ENCODE measurements at regions not wholly inside any gene's neighbourhood (a gene's known extent, or its start where the extent isn't known, plus 50 kb on each side); places are given as distances from the start of the nearest gene placed in this dataset.
"Not testable (repeated sequence)": the region's sequence is repeated elsewhere in the genome, so short reads cannot be mapped to it uniquely, and the experiment has no call there.

- no peaks in the 10 kb centered on the region for H3K36me3 ChIP-seq (replicated peaks in 1 of 2; ENCODE audit: control extremely low read depth in 1 of 2, control insufficient read depth in 1 of 2, extremely low read depth in 1 of 2, insufficient read depth in 2 of 2, low read length in 1 of 2)
- POLR2A ChIA-PET: no interaction called here
- Mint-ChIP-seq H3K4me3 (no peak overlapping the region), H3K4me1 (no peaks in the 10 kb centered on the region), H3K9me3 (ENCODE audit: insufficient read depth) (peaks cover 7% of the 10 kb centered on the region), H3K27ac (no peak overlapping the region), H3K27me3 (no peaks in the 10 kb centered on the region)
- no peak overlapping the region for H3K4me3 ChIP-seq (ENCODE audit: control extremely low read depth in 1 of 5, extremely low read depth in 1 of 5, insufficient read depth in 1 of 5, low read depth in 2 of 5, low read length in 4 of 5)
- DNase-seq (no peak), ATAC-seq (ENCODE audit: low read depth) (no peak)
- H3K4me2 ChIP-seq (replicated peaks; ENCODE audit: low read depth, low read length, poor library complexity, severe bottlenecking): no peak overlapping the region
- WGBS (ENCODE audit: insufficient coverage): 76% methylated on average over 6 of the region's 7 CpGs
- peaks cover 0 to 6% (median 0%) of the 10 kb centered on the region in 3 donors for H3K9me3 ChIP-seq (ENCODE audit: control extremely low read depth in 1 of 3, control insufficient read depth in 2 of 3, insufficient read depth in 1 of 3, low read length in 2 of 3)
- no peak for TF ChIP-seq EZH2 (IDR thresholded peaks at IDR 0.05; ENCODE audit: borderline replicate concordance, insufficient read depth, low read depth, low read length, poor library complexity, severe bottlenecking)
- no peak for TF ChIP-seq CTCF (IDR thresholded peaks at IDR 0.05)
- H3K4me1 ChIP-seq (ENCODE audit: control insufficient read depth in 2 of 2, insufficient read depth in 2 of 2, low read length in 2 of 2): no peaks in the 10 kb centered on the region
- H3K27ac ChIP-seq (ENCODE audit: low read length in 2 of 2): no peak overlapping the region
- no peaks in the 10 kb centered on the region for H3K27me3 ChIP-seq (replicated peaks in 1 of 4; ENCODE audit: control extremely low read depth in 1 of 4, control insufficient read depth in 3 of 4, insufficient read depth in 4 of 4, low read length in 3 of 4)
- no peak overlapping the region for H3K9ac ChIP-seq (ENCODE audit: low read length)
- no peaks in the 10 kb centered on the region for H4K20me1 ChIP-seq (ENCODE audit: control insufficient read depth, insufficient read depth, low read length, poor library complexity, severe bottlenecking)
- H3K79me2 ChIP-seq (ENCODE audit: control insufficient read depth, insufficient read depth, low read length): no peaks in the 10 kb centered on the region
- intact Hi-C loops (cut with micrococcal nuclease): no loop called here
- H2AFZ ChIP-seq (ENCODE audit: insufficient read depth, low read depth, low read length, poor library complexity, severe bottlenecking): no peak overlapping the region
- CTCF ChIA-PET: no interaction called here
Observed at GRCh38 chr12:58757422-58757821, 162.9 kb downstream of the LRIG3 start.

- H3K36me3 ChIP-seq (replicated peaks in 1 of 2; ENCODE audit: control extremely low read depth in 1 of 2, control insufficient read depth in 1 of 2, extremely low read depth in 1 of 2, insufficient read depth in 2 of 2, low read length in 1 of 2); H3K4me1 ChIP-seq (ENCODE audit: control insufficient read depth in 2 of 2, insufficient read depth in 2 of 2, low read length in 2 of 2); H3K9ac ChIP-seq (ENCODE audit: low read length); H2AFZ ChIP-seq (ENCODE audit: insufficient read depth, low read depth, low read length, poor library complexity, severe bottlenecking); H3K9me3 ChIP-seq (ENCODE audit: control extremely low read depth in 1 of 3, control insufficient read depth in 2 of 3, insufficient read depth in 1 of 3, low read length in 2 of 3); H3K27me3 ChIP-seq (replicated peaks in 1 of 4; ENCODE audit: control extremely low read depth in 1 of 4, control insufficient read depth in 3 of 4, insufficient read depth in 4 of 4, low read length in 3 of 4); H3K4me3 ChIP-seq (ENCODE audit: control extremely low read depth in 1 of 5, extremely low read depth in 1 of 5, insufficient read depth in 1 of 5, low read depth in 2 of 5, low read length in 4 of 5); POLR2A ChIA-PET; H3K4me3 Mint-ChIP-seq; CTCF ChIA-PET; H3K4me2 ChIP-seq (replicated peaks; ENCODE audit: low read depth, low read length, poor library complexity, severe bottlenecking); H3K9me3 Mint-ChIP-seq (ENCODE audit: insufficient read depth); H3K27ac ChIP-seq (ENCODE audit: low read length in 2 of 2); H4K20me1 ChIP-seq (ENCODE audit: control insufficient read depth, insufficient read depth, low read length, poor library complexity, severe bottlenecking); DNase-seq; H3K4me1 Mint-ChIP-seq; H3K27me3 Mint-ChIP-seq; ATAC-seq (ENCODE audit: low read depth); H3K79me2 ChIP-seq (ENCODE audit: control insufficient read depth, insufficient read depth, low read length); H3K27ac Mint-ChIP-seq; intact Hi-C loops (cut with micrococcal nuclease): not testable (repeated sequence)
- no CpG with 5 or more reads among the region's 1 CpG for WGBS (ENCODE audit: insufficient coverage)
Observed at GRCh38 chr12:58759745-58760144, 160.6 kb downstream of the LRIG3 start.

Data from B cell (primary cell).